ENCODE measurements at regions not wholly inside any gene's neighbourhood (a gene's known extent, or its start where the extent isn't known, plus 50 kb on each side); places are given as distances from the start of the nearest gene placed in this dataset.

GRCh38 chr2:13106302-13106701 lies 389.6 kb downstream of the TRIB2 start:
- H4K20me1 ChIP-seq (replicated peaks; ENCODE audit: insufficient read depth): no peaks in the 10 kb centered on the region
- Mint-ChIP-seq H3K9me3 (no peaks in the 10 kb centered on the region), H3K36me3 (ENCODE audit: low read depth) (no peaks in the 10 kb centered on the region), H3K4me3 (no peak overlapping the region), H3K27ac (no peak overlapping the region), H3K27me3 (ENCODE audit: insufficient read depth, low read depth, poor library complexity) (no peaks in the 10 kb centered on the region), H3K4me1 (no peaks in the 10 kb centered on the region)
- no peak overlapping the region for H3K4me2 ChIP-seq
- no peaks in the 10 kb centered on the region for H3K36me3 ChIP-seq (ENCODE audit: insufficient read depth)
- H2AFZ ChIP-seq: no peak overlapping the region
- no peak overlapping the region for H3K4me3 ChIP-seq
- H3K79me2 ChIP-seq (replicated peaks; ENCODE audit: insufficient read depth): no peaks in the 10 kb centered on the region
- H3K4me1 ChIP-seq (ENCODE audit: insufficient read depth): no peaks in the 10 kb centered on the region
- H3K27me3 ChIP-seq (ENCODE audit: insufficient read depth): no peaks in the 10 kb centered on the region
- H3K9me2 ChIP-seq (ENCODE audit: insufficient read depth): no peaks in the 10 kb centered on the region; the same call in 1 of the 2 replicates
- H3K27ac ChIP-seq (ENCODE audit: low read depth): no peak overlapping the region
- no peaks in the 10 kb centered on the region for H3F3A ChIP-seq (replicated peaks; ENCODE audit: low read depth)
- TF ChIP-seq CREB1 (CRISPR knock-in tag; IDR thresholded peaks at IDR 0.05; ENCODE audit: low read depth) (no peak), STAT1 (IDR thresholded peaks at IDR 0.05; ENCODE audit: unreplicated experiment) (no peak), NANOG (IDR thresholded peaks at IDR 0.05; ENCODE audit: borderline replicate concordance) (no peak), ETS1 (IDR thresholded peaks at IDR 0.05) (no peak)
- peak; percentile 6 for DNase-seq (ENCODE audit: low spot score)
- no peak for ATAC-seq

GRCh38 chr2:13109516-13109915 lies 392.8 kb downstream of the TRIB2 start:
- Histone ChIP-seq H3K4me1 (ENCODE audit: insufficient read depth) (no peaks in the 10 kb centered on the region), H3K79me2 (replicated peaks; ENCODE audit: insufficient read depth) (no peaks in the 10 kb centered on the region), H3K4me2 (no peak overlapping the region), H3K36me3 (ENCODE audit: insufficient read depth) (no peaks in the 10 kb centered on the region), H3F3A (replicated peaks; ENCODE audit: low read depth) (no peaks in the 10 kb centered on the region), H3K27me3 (ENCODE audit: insufficient read depth) (no peaks in the 10 kb centered on the region), H3K4me3 (no peak overlapping the region), H2AFZ (no peak overlapping the region), H4K20me1 (replicated peaks; ENCODE audit: insufficient read depth) (no peaks in the 10 kb centered on the region), H3K9me2 (ENCODE audit: insufficient read depth) (no peaks in the 10 kb centered on the region; the same call in 1 of the 2 replicates), H3K27ac (ENCODE audit: low read depth) (no peak overlapping the region)
- no peaks in the 10 kb centered on the region for H3K27me3 Mint-ChIP-seq (ENCODE audit: insufficient read depth, low read depth, poor library complexity)
- no peak overlapping the region for H3K4me3 Mint-ChIP-seq
- no peaks in the 10 kb centered on the region for H3K36me3 Mint-ChIP-seq (ENCODE audit: low read depth)
- ATAC-seq (no peak), DNase-seq (ENCODE audit: low spot score) (no peak)
- no peaks in the 10 kb centered on the region for H3K9me3 Mint-ChIP-seq
- H3K4me1 Mint-ChIP-seq: peaks cover 8% of the 10 kb centered on the region; the same call in 2 of the 3 replicates
- no peak overlapping the region for H3K27ac Mint-ChIP-seq
- TF ChIP-seq STAT1 (IDR thresholded peaks at IDR 0.05; ENCODE audit: unreplicated experiment) (no peak), EZH2 (IDR thresholded peaks at IDR 0.05; ENCODE audit: low read depth, unreplicated experiment) (no peak), JUNB (IDR thresholded peaks at IDR 0.05; ENCODE audit: unreplicated experiment) (no peak), NANOG (IDR thresholded peaks at IDR 0.05; ENCODE audit: borderline replicate concordance) (no peak), CTCF (conservative IDR thresholded peaks at IDR 0.05; ENCODE audit: low read depth in 2 of 2) (no peak), ETS1 (IDR thresholded peaks at IDR 0.05) (no peak), CREB1 (CRISPR knock-in tag; IDR thresholded peaks at IDR 0.05; ENCODE audit: low read depth) (no peak), ZNF462 (CRISPR knock-in tag; IDR thresholded peaks at IDR 0.05) (no peak), ZNF331 (CRISPR knock-in tag; IDR thresholded peaks at IDR 0.05; ENCODE audit: low read depth) (no peak), EZH2phosphoT487 (IDR thresholded peaks at IDR 0.05; ENCODE audit: unreplicated experiment) (no peak), ZNF114 (CRISPR knock-in tag; IDR thresholded peaks at IDR 0.05) (no peak)
